ENCODE measurements at regions not wholly inside any gene's neighbourhood (a gene's known extent, or its start where the extent isn't known, plus 50 kb on each side); places are given as distances from the start of the nearest gene placed in this dataset.
"Not testable (repeated sequence)": the region's sequence is repeated elsewhere in the genome, so short reads cannot be mapped to it uniquely, and the experiment has no call there.

DNA sequence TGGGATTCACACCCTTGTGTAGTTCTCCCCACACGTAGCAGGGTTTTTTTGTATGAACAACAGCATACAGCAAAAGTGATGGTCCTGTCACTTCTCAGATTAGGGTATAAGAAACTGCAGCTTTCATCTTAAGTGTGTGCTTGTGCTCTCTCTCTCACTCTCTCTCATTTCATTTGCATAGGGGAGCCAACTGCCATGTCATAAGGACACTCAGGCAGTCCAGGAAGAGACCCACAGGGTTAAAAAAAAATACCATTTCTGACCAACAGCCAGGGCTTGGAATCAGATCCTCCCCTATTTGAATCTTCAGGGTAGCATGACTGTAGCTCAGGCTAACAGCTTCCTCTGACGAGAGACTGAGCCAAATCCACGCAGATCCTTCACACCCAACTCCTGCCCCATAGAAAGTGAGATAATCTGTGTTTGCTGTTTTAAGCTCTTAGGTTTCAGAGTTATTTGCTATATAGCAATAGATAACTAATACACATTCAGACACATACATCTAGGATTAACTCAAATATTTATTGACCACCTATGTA, 331.2 kb downstream of the PAPSS1 start:
- Histone ChIP-seq H3K36me3 (ENCODE audit: insufficient read depth, low read depth, low read length) (no peaks in the 10 kb centered on the region), H3K4me1 (ENCODE audit: insufficient read depth, low read length) (peaks cover 3% of the 10 kb centered on the region; the same call in 1 of the 2 replicates), H3K4me3 (ENCODE audit: low read length) (no peak overlapping the region), H3K27ac (ENCODE audit: low read length) (no peak overlapping the region), H3K9me3 (ENCODE audit: insufficient read depth, low read depth, low read length) (no peaks in the 10 kb centered on the region), H3K27me3 (ENCODE audit: insufficient read depth, low read length) (no peaks in the 10 kb centered on the region), H3K9ac (ENCODE audit: low read depth, low read length) (peak overlapping the region; percentile 4; the same call in 1 of the 2 replicates)

DNA sequence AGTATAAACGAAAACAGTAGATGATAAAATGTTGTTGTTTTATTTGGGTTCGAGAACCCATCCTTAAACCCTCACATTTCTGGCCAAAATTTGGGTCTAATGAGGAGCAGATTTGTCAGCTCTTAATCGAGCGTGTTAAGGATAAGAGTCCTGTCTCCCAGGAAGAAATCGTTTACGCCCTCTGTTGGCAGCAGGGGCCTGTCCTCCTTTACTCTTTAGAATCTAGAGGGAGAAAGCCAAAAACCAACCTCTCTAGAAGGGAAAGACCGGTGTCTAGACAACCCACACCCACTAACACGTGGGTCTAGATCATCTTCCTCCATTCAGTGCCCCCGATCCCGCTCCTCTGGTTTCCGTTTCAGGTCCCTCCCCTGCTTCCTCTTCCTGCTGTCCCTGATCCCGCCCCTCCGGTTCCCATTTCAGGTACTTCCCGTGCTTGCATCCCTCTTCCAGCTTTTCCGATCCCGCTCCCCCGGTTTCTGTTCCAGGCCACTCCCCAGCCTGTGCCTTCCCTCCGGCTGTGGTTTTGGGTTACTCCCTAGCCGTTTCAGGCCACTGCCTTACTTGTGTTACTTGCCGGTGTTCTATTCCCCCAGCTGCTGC, 339.1 kb downstream of the PAPSS1 start:
- Histone ChIP-seq H3K4me3 (ENCODE audit: low read length) (no peak overlapping the region), H3K9ac (ENCODE audit: low read depth, low read length) (no peak overlapping the region), H3K27me3 (ENCODE audit: insufficient read depth, low read length) (no peaks in the 10 kb centered on the region), H3K9me3 (ENCODE audit: insufficient read depth, low read depth, low read length) (no peaks in the 10 kb centered on the region), H3K36me3 (ENCODE audit: insufficient read depth, low read depth, low read length) (no peaks in the 10 kb centered on the region), H3K27ac (ENCODE audit: low read length) (no peak overlapping the region), H3K4me1 (ENCODE audit: insufficient read depth, low read length) (no peaks in the 10 kb centered on the region)

DNA sequence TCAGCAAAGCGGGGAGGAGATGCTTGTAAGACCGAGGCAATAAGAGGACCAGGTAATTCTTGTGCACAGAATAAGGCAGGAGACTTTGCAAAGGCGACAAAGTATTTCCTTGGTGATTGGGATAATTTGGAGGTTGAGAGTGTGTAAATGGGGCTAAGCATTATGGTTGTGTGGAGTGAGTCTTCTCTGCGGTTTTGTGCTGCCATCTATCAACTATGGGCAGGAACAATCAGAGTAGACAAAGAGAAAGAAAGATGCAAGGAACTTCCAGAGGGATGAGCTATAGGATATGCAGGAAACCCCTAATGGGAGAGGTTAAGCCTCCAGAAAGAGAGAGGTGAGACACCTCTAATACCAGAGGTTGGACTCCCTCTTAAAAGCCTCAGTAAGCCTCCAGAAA, 339.8 kb downstream of the PAPSS1 start:
- H3K36me3 ChIP-seq (ENCODE audit: insufficient read depth, low read depth, low read length), result no peaks in the 10 kb centered on the region
- no peaks in the 10 kb centered on the region for H3K9me3 ChIP-seq (ENCODE audit: insufficient read depth, low read depth, low read length)
- no peaks in the 10 kb centered on the region for H3K27me3 ChIP-seq (ENCODE audit: insufficient read depth, low read length)
- no peak overlapping the region for H3K9ac ChIP-seq (ENCODE audit: low read depth, low read length)
- H3K27ac ChIP-seq (ENCODE audit: low read length), result no peak overlapping the region
- H3K4me1 ChIP-seq (ENCODE audit: insufficient read depth, low read length), result no peaks in the 10 kb centered on the region
- no peak overlapping the region for H3K4me3 ChIP-seq (ENCODE audit: low read length)

DNA sequence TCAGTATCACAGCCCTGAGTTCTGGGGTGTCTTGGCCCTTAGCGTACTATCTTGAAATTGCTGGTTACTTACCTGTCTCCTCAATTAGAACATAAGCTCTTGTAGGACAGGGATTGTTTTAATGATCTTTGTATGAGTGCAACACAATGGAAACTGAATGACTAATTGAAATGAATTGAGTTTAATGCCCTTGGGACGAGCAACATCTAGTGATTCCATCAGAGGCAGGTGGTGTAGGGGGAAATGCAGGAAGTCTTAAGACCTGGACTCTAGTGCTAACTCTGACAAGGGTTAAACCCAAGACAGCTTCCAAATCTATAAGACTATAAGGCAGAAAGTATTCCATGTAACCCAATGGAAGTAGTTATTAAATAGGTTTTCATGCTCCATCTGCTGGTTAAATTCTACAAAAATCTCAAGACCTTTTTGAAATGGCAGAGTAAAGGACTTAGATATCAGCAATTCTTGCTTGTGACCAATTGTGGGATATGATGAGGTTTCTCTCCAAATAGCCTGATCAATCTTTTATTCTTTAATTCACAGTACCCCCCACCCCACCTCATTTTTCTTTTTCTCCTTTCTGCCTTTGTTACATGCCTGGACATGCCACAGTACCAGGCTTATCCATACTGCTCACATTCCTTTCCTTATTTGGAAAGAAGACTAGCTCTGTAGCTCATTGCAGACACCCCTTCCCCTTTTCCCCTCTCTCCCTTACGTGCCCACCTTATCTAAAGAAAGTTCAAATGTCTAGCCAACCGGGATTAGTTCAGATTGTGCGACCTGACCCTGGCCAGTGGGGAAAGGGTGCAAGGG, 340.8 kb downstream of the PAPSS1 start:
- Histone ChIP-seq H3K4me3 (ENCODE audit: low read length) (no peak overlapping the region), H3K9ac (ENCODE audit: low read depth, low read length) (no peak overlapping the region), H3K9me3 (ENCODE audit: insufficient read depth, low read depth, low read length) (no peaks in the 10 kb centered on the region), H3K4me1 (ENCODE audit: insufficient read depth, low read length) (no peaks in the 10 kb centered on the region), H3K27ac (ENCODE audit: low read length) (no peak overlapping the region), H3K36me3 (ENCODE audit: insufficient read depth, low read depth, low read length) (no peaks in the 10 kb centered on the region), H3K27me3 (ENCODE audit: insufficient read depth, low read length) (no peaks in the 10 kb centered on the region)

DNA sequence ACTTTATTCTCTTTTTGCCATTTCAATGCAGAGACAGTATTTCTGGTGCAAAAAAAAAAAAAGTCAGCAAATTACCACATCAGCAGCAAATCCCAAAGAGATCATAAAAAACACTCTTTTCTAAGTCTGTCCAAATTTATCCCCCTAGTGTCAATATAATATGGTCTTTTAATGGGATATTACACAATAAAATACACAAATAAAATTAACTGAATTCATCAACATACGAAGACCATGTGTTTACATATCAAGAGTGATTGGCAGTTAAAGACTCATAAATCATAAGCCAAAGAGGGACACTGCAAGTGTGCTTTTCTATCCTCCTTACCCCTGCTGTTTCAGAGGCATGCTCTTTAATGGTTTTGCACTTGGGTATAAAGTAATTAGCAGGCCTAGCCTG, 340.2 kb upstream of the DKK2 start:
- H3K36me3 ChIP-seq (ENCODE audit: insufficient read depth, low read depth, low read length), result no peaks in the 10 kb centered on the region
- H3K4me1 ChIP-seq (ENCODE audit: insufficient read depth, low read length), result no peaks in the 10 kb centered on the region
- no peak overlapping the region for H3K4me3 ChIP-seq (ENCODE audit: low read length)
- H3K9me3 ChIP-seq (ENCODE audit: insufficient read depth, low read depth, low read length), result no peaks in the 10 kb centered on the region
- no peak overlapping the region for H3K27ac ChIP-seq (ENCODE audit: low read length)
- no peak overlapping the region for H3K9ac ChIP-seq (ENCODE audit: low read depth, low read length)
- no peaks in the 10 kb centered on the region for H3K27me3 ChIP-seq (ENCODE audit: insufficient read depth, low read length)

DNA sequence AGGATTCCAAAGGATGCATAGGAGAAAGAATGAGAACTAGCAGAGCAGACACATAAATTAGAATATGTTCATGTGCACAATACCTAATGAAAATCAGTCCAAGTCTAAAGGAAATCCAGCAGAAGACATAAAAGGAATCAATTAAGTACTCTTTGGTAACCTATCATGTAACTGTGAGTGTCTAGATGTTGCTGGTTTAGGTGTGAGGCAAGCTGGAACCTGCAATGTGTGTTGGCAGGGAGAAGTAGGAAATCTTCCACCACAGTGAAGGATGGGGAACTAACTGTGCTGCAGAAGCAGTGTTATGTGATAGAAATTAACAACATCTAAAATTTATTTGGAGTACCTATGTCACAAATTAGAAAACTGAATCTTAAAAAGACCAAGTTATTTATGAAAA, 330.8 kb upstream of the DKK2 start:
- Histone ChIP-seq H3K36me3 (ENCODE audit: insufficient read depth, low read depth, low read length) (no peaks in the 10 kb centered on the region), H3K9me3 (ENCODE audit: insufficient read depth, low read depth, low read length) (no peaks in the 10 kb centered on the region), H3K4me3 (ENCODE audit: low read length) (no peak overlapping the region), H3K9ac (ENCODE audit: low read depth, low read length) (no peak overlapping the region), H3K4me1 (ENCODE audit: insufficient read depth, low read length) (peaks cover 8% of the 10 kb centered on the region; the same call in 1 of the 2 replicates), H3K27ac (ENCODE audit: low read length) (no peak overlapping the region), H3K27me3 (ENCODE audit: insufficient read depth, low read length) (no peaks in the 10 kb centered on the region)

DNA sequence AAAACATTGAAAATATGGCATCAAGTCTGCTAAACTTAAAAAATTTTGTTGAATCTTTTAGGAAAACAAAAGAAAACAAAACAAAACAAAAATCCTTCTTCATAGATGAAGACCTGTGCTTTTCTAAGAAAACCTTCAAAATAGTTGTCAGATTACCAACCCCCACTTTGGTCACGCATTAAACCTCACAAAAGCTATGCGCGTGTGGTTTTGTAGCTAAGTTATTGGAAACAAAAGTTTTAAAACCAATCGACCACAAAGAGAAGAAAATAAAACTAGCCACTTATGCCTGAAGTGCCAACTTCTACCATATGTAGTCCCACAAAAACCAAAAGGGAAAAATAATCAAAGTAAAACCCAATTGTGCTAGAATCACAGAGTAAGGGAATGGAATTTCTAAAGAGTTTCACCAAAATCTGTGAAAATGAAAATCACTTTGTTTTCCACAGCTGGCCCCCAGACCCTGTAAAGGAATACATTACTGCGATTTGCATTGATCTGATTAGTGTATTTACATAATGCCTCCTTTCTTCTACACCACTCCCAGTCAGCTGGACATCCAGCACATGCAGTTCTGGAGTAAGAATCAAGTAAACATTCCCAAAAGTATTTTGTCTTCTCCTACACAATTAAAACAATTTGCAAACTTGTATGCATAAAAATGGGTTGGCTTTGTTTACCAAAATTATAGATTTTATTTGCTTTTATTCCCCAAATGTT, 330.1 kb upstream of the DKK2 start:
- no peak overlapping the region for H3K27ac ChIP-seq (ENCODE audit: low read length)
- no peaks in the 10 kb centered on the region for H3K27me3 ChIP-seq (ENCODE audit: insufficient read depth, low read length)
- no peak overlapping the region for H3K4me3 ChIP-seq (ENCODE audit: low read length)

DNA sequence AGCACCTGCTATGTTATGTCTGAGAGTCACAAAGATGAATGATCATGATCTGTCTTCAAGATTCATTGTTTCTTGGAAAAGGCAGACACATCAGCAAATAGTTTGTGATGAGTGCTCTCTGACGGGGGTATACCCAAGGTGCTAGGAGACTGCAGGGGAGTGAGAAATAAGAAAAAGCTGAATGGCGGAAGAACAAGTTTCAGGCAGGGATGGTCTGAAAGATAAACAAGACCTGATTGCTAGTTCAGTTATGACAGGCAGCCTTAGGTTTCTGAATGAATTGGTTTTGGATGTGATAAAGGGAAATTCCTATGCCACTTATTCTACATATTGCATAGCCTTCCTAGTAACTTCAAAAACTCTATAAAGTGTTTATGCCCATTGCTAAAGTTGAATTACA, 327.0 kb upstream of the DKK2 start:
- no peak overlapping the region for H3K4me3 ChIP-seq (ENCODE audit: low read length)
- no peaks in the 10 kb centered on the region for H3K27me3 ChIP-seq (ENCODE audit: insufficient read depth, low read length)
- H3K4me1 ChIP-seq (ENCODE audit: insufficient read depth, low read length), result peaks cover 8% of the 10 kb centered on the region; the same call in 1 of the 2 replicates
- H3K9ac ChIP-seq (ENCODE audit: low read depth, low read length), result no peak overlapping the region
- no peak overlapping the region for H3K27ac ChIP-seq (ENCODE audit: low read length)
- no peaks in the 10 kb centered on the region for H3K36me3 ChIP-seq (ENCODE audit: insufficient read depth, low read depth, low read length)
- no peaks in the 10 kb centered on the region for H3K9me3 ChIP-seq (ENCODE audit: insufficient read depth, low read depth, low read length)

More for the DNA sequence above, 330.1 kb upstream of the DKK2 start:
- Histone ChIP-seq H3K9ac (ENCODE audit: low read depth, low read length) (no peak overlapping the region), H3K36me3 (ENCODE audit: insufficient read depth, low read depth, low read length) (no peaks in the 10 kb centered on the region), H3K4me1 (ENCODE audit: insufficient read depth, low read length) (peaks cover 8% of the 10 kb centered on the region; the same call in 1 of the 2 replicates), H3K9me3 (ENCODE audit: insufficient read depth, low read depth, low read length) (no peaks in the 10 kb centered on the region)

DNA sequence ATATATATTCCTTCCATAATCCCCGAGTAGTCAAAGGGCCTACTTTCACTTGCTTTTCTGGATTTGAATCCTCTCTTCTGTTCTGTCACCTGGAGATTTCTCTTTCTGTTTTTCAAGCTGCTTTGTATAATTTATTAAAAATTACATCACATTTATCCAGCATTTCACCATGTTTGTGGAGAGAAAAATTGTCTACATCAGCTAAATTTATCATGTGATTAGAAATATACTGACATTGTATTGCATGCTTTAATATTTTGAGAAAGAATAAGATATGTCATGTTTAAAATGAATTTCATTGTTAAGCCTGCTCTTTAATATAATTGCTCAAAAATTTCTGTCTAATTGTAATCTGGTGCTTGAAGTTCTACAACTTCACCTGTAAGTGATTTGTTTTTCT, 323.1 kb upstream of the DKK2 start:
- H3K27ac ChIP-seq (ENCODE audit: low read length), result no peak overlapping the region
- peaks cover under 1% of the 10 kb centered on the region; the same call in 1 of the 2 replicates for H3K9me3 ChIP-seq (ENCODE audit: insufficient read depth, low read depth, low read length)
- no peaks in the 10 kb centered on the region for H3K36me3 ChIP-seq (ENCODE audit: insufficient read depth, low read depth, low read length)
- no peak overlapping the region for H3K4me3 ChIP-seq (ENCODE audit: low read length)
- H3K4me1 ChIP-seq (ENCODE audit: insufficient read depth, low read length), result no peaks in the 10 kb centered on the region
- no peaks in the 10 kb centered on the region for H3K27me3 ChIP-seq (ENCODE audit: insufficient read depth, low read length)
- no peak overlapping the region for H3K9ac ChIP-seq (ENCODE audit: low read depth, low read length)

DNA sequence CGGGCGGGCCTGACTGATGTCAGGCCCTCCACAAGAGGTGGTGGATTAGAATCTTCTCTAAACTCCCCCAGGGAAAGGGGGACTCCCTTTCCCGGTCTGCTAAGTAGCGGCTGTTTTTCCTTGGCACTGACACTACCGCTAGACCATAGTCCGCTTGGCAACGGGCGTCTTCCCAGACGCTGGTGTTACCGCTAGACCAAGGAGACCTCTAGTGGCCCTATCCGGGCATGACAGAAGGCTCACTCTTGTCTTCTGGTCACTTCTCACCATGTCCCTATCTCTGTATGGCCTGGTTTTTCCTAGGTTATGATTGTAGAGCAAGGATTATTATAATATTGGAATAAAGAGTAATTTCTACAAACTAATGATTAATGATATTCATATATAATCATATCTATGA, 318.2 kb upstream of the DKK2 start:
- H3K9ac ChIP-seq (ENCODE audit: low read depth, low read length); H3K4me3 ChIP-seq (ENCODE audit: low read length); H3K9me3 ChIP-seq (ENCODE audit: insufficient read depth, low read depth, low read length); H3K27me3 ChIP-seq (ENCODE audit: insufficient read depth, low read length); H3K27ac ChIP-seq (ENCODE audit: low read length); H3K36me3 ChIP-seq (ENCODE audit: insufficient read depth, low read depth, low read length): not testable (repeated sequence)
- H3K4me1 ChIP-seq (ENCODE audit: insufficient read depth, low read length), result peaks cover 15% of the 10 kb centered on the region; the same call in 1 of the 2 replicates

DNA sequence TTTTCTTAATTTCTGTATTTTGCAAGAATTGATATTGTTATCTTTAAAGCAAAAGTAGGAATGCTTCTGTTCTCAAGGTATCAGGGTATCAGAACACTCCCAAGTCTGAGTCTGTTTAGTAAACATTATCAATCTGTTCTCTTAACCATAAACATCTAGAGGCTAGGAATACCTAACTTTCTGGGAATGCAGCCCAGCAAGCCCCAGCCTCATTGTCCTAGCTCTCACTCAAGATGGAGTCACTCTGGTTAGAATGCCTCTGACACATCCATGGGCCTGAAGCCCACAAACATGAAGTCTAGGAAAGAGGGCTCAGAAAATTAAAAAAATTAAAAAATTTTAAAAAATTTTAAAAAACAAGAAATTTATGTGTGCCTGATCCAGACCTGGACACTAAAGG, 315.1 kb upstream of the DKK2 start:
- H3K4me1 ChIP-seq (ENCODE audit: insufficient read depth, low read length), result peaks cover 29% of the 10 kb centered on the region
- no peak overlapping the region for H3K9ac ChIP-seq (ENCODE audit: low read depth, low read length)
- no peak overlapping the region for H3K4me3 ChIP-seq (ENCODE audit: low read length)
- no peaks in the 10 kb centered on the region for H3K36me3 ChIP-seq (ENCODE audit: insufficient read depth, low read depth, low read length)
- H3K9me3 ChIP-seq (ENCODE audit: insufficient read depth, low read depth, low read length), result peaks cover 6% of the 10 kb centered on the region
- no peaks in the 10 kb centered on the region for H3K27me3 ChIP-seq (ENCODE audit: insufficient read depth, low read length)
- no peak overlapping the region for H3K27ac ChIP-seq (ENCODE audit: low read length)
